Prostate gland (tissue), 2 donors: ENCODE measurements at regions not wholly inside any gene's neighbourhood (a gene's known extent, or its start where the extent isn't known, plus 50 kb on each side); places are given as distances from the start of the nearest gene placed in this dataset.
A peak's percentile ranks its signal among the peaks of the same experiment; 100 is the strongest.

Experiments used
- DNase-seq: peaks from one replicate; pipeline ENCODE4 v3.0.0-alpha.2; 2019; ENCODE audit warnings: low spot score
- H3K27ac ChIP-seq, 2 donors: fragments of 200-600 bp; sonication (generic); 2 replicates each; pipeline ENCODE4 v1.5.1; 2017 to 2019
- H3K27me3 ChIP-seq: fragments of 200-600 bp; sonication (generic); replicated peaks from 2 replicates; pipeline ENCODE4 v1.5.1; 2019; ENCODE audit not compliant: insufficient read depth
- H3K36me3 ChIP-seq, 2 donors: fragments of 200-600 bp; sonication (generic); 1 replicate in 1 of 2; 2 replicates in 1 of 2; pipeline versions ENCODE4 v1.5.1 to v1.8.1; 2017 to 2019
- H3K4me1 ChIP-seq: fragments of 200-600 bp; sonication (generic); replicated peaks from 2 replicates; pipeline ENCODE4 v1.5.1; 2019
- H3K4me3 ChIP-seq, 2 donors: fragments of 200-600 bp; sonication (generic); 2 replicates each; pipeline ENCODE4 v1.5.1; 2017 to 2019
- H3K9me3 ChIP-seq: fragments of 200-600 bp; sonication (generic); 2 replicates; pipeline ENCODE4 v1.5.1; 2017
- CTCF ChIP-seq, 4 experiments: fragments of 200-600 bp in 2 of 4; fragments of 450-650 bp in 2 of 4; sonication (generic) in 2 of 4; IDR thresholded peaks; 1 replicate in 3 of 4; 2 replicates in 1 of 4; pipeline ENCODE4 v1.5.1; 2016 to 2019; ENCODE audit warnings: antibody characterized with exemption in 4 of 4, mild to moderate bottlenecking in 2 of 4, moderate library complexity in 2 of 4
- POLR2A ChIP-seq: fragments of 450-650 bp; IDR thresholded peaks from one replicate; pipeline ENCODE4 v1.6.1; 2016; ENCODE audit warnings: antibody characterized with exemption, mild to moderate bottlenecking
- POLR2AphosphoS5 ChIP-seq: sonication (generic); formaldehyde crosslinking; IDR thresholded peaks from one replicate; pipeline ENCODE4 v1.6.1; 2017; ENCODE audit warnings: antibody characterized with exemption
- WGBS: methylation state at CpG from one replicate; pipeline ENCODE4 v1.1.5; 2018; 5-methylcytosine and 5-hydroxymethylcytosine counted together
- intact Hi-C: fragments of 100-400 bp; cut with DNase I; formaldehyde crosslinking; loops from one replicate; pipeline ENCODE4 v1.14.2; 2022

GRCh38 chr19:30217461-30217860, 154.7 kb upstream of the ZNF536 start:
- Histone ChIP-seq H3K9me3 (no peaks in the 10 kb centered on the region), H3K36me3 (no peaks in the 10 kb centered on the region), H3K4me3 (no peak overlapping the region), H3K4me1 (no peaks in the 10 kb centered on the region), H3K27me3 (no peaks in the 10 kb centered on the region), H3K27ac (no peak overlapping the region)
- 92% methylated on average over 5 of the region's 5 CpGs for WGBS
- TF ChIP-seq POLR2A = no peak
- no peak for TF ChIP-seq POLR2AphosphoS5
- TF ChIP-seq CTCF (IDR thresholded peaks at IDR 0.05) = no peak
- intact Hi-C loops = no loop called here
- DNase-seq = no peak

- Histone ChIP-seq H3K4me3 (no peak overlapping the region), H3K27me3 (no peaks in the 10 kb centered on the region), H3K4me1 (no peaks in the 10 kb centered on the region), H3K36me3 (no peaks in the 10 kb centered on the region), H3K27ac (no peak overlapping the region), H3K9me3 (no peaks in the 10 kb centered on the region)
- DNase-seq = no peak
- intact Hi-C loops = loop anchor here (10.0 kb wide), 1 partner anchor 185 kb away; no protein-coding TSS in a partner anchor
- WGBS = 90% methylated on average over 5 of the region's 5 CpGs
- no peak for TF ChIP-seq CTCF (IDR thresholded peaks at IDR 0.05)
- no peak for TF ChIP-seq POLR2AphosphoS5
- no peak for TF ChIP-seq POLR2A
Measured at GRCh38 chr19:30219702-30220101, 152.5 kb upstream of the ZNF536 start.

GRCh38 chr19:30221176-30221575, 151.0 kb upstream of the ZNF536 start:
- intact Hi-C loops = loop anchor here (10.0 kb wide), 1 partner anchor 184 kb away; no protein-coding TSS in a partner anchor
- H3K27ac ChIP-seq = no peak overlapping the region
- no peak for DNase-seq
- WGBS = 79% methylated on average over 6 of the region's 6 CpGs
- TF ChIP-seq POLR2A (no peak), POLR2AphosphoS5 (no peak), CTCF (IDR thresholded peaks at IDR 0.05) (no peak)
- H3K36me3 ChIP-seq = no peaks in the 10 kb centered on the region
- no peak overlapping the region for H3K4me3 ChIP-seq
- peaks cover 7% of the 10 kb centered on the region for H3K4me1 ChIP-seq
- H3K27me3 ChIP-seq = peaks cover 7% of the 10 kb centered on the region
- no peaks in the 10 kb centered on the region for H3K9me3 ChIP-seq

- H3K4me3 ChIP-seq = no peak overlapping the region
Measured at GRCh38 chr19:30222428-30222873, 149.7 kb upstream of the ZNF536 start.

More at GRCh38 chr19:30222428-30222873, 149.7 kb upstream of the ZNF536 start:
- H3K4me1 ChIP-seq = peaks cover 11% of the 10 kb centered on the region
- DNase-seq = no peak
- H3K27me3 ChIP-seq = peaks cover 13% of the 10 kb centered on the region
- no peak overlapping the region for H3K27ac ChIP-seq
- intact Hi-C loops = loop anchor here (10.0 kb wide), 1 partner anchor 182 kb away; no protein-coding TSS in a partner anchor
- no peaks in the 10 kb centered on the region for H3K36me3 ChIP-seq
- no peaks in the 10 kb centered on the region for H3K9me3 ChIP-seq
- 10% methylated on average over 18 of the region's 39 CpGs for WGBS
- TF ChIP-seq POLR2AphosphoS5 (no peak), CTCF (IDR thresholded peaks at IDR 0.05) (peak in 2 of 4 experiments; percentile 20 to 29)
